HepG2 (cell line): ENCODE measurements at regions not wholly inside any gene's neighbourhood (a gene's known extent, or its start where the extent isn't known, plus 50 kb on each side); places are given as distances from the start of the nearest gene placed in this dataset.

Experiments
- ATAC-seq: fragments of 200-7000 bp; cut with Tn5 transposase; 3 replicates; pipeline ENCODE4 v1.9.1; 2020; ENCODE audit warnings: mild to moderate bottlenecking, moderate library complexity
- BruUV-seq: library from RNA; stranded (reverse); fragments of 400-500 nt; replicated peaks from 2 replicates; lab custom pipeline; 2021; lab: Mats Ljungman, UMichigan
- CTCF ChIA-PET: fragments of 300-600 bp; formaldehyde crosslinking; extraction: SDS; loops from one replicate; lab custom pipeline; 2021; ENCODE audit warnings: low total read pairs, inconsistent platforms, low intra/inter-chr PET ratio; lab: Yijun Ruan, JAX
- POLR2A ChIA-PET: fragments of 350-600 bp; sonication (Branson Sonifier 250); formaldehyde crosslinking; loops from one replicate; lab custom pipeline; 2020; ENCODE audit warnings: antibody characterized with exemption, inconsistent platforms; lab: Yijun Ruan, JAX
- DNase-seq: peaks from one replicate; pipeline ENCODE4 v3.0.0-alpha.2; 2015; ENCODE audit warnings: low spot score
- FAIRE-seq: peaks from 3 replicates; lab custom pipeline; 2011; peaks lifted over from hg19 to GRCh38; lab: Jason Lieb, UNC
- H2AFZ ChIP-seq: one replicate; pipeline ENCODE4 v1.6.1; 2011; ENCODE audit warnings: low read length, inconsistent platforms
- H3K27ac ChIP-seq: fragments of 300-600 bp; 3 replicates; pipeline ENCODE4 v1.8.0; 2011; ENCODE audit warnings: mixed run types, mild to moderate bottlenecking, mixed read lengths, low read length, inconsistent platforms; ENCODE audit not compliant: insufficient read depth; ENCODE audit errors: extremely low read length
- H3K27me3 ChIP-seq, 2 experiments: fragments of 200-600 bp in 1 of 2; 2 replicates in 1 of 2; 3 replicates in 1 of 2; pipeline versions ENCODE4 v1.6.0 to v1.8.0; 2011; ENCODE audit warnings: low read length in 2 of 2, mild to moderate bottlenecking in 2 of 2, moderate library complexity in 2 of 2, inconsistent platforms in 1 of 2; ENCODE audit not compliant: insufficient read depth in 2 of 2, control insufficient read depth in 1 of 2
- H3K36me3 ChIP-seq, 2 experiments: fragments of 200-600 bp in 1 of 2; replicated peaks in 1 of 2; 2 replicates in 1 of 2; 3 replicates in 1 of 2; pipeline versions ENCODE4 v1.5.1 to v1.8.0; 2011; ENCODE audit warnings: low read length in 2 of 2, inconsistent platforms in 1 of 2; ENCODE audit not compliant: insufficient read depth in 2 of 2, control insufficient read depth in 1 of 2
- H3K4me1 ChIP-seq: 2 replicates; pipeline ENCODE4 v1.5.1; 2012; ENCODE audit warnings: low read length, inconsistent platforms; ENCODE audit not compliant: insufficient read depth
- H3K4me2 ChIP-seq: 2 replicates; pipeline ENCODE4 v1.6.0; 2011; ENCODE audit warnings: low read depth, low read length, inconsistent platforms
- H3K4me3 ChIP-seq, 3 experiments: fragments of 200-600 bp in 1 of 3; sonication (generic), shearing (Covaris generic) in 1 of 3; replicated peaks in 1 of 3; 2 replicates each; pipeline ENCODE4 v1.5.1; 2011 to 2016; ENCODE audit warnings: low read length in 3 of 3, inconsistent platforms in 2 of 3, low read depth in 2 of 3, mild to moderate bottlenecking in 2 of 3, control low read depth in 1 of 3, mixed read lengths in 1 of 3; ENCODE audit not compliant: insufficient read depth in 1 of 3
- H3K79me2 ChIP-seq: one replicate; pipeline ENCODE4 v1.6.1; 2011; ENCODE audit warnings: low read length, inconsistent platforms; ENCODE audit not compliant: insufficient read depth
- H3K9ac ChIP-seq: 2 replicates; pipeline ENCODE4 v1.6.0; 2011; ENCODE audit warnings: mild to moderate bottlenecking, low read depth, low read length, inconsistent platforms; ENCODE audit not compliant: insufficient read depth
- H3K9me3 ChIP-seq: 2 replicates; pipeline ENCODE4 v1.5.1; 2012; ENCODE audit warnings: mild to moderate bottlenecking, low read length
- H4K20me1 ChIP-seq: 2 replicates; pipeline ENCODE4 v1.6.0; 2011; ENCODE audit warnings: inconsistent platforms, mild to moderate bottlenecking, low read length, moderate library complexity; ENCODE audit not compliant: insufficient read depth
- PCBP1 ChIP-seq: fragments of 200-400 bp; formaldehyde crosslinking; IDR thresholded peaks from 2 replicates; pipeline ENCODE4 v1.6.1; 2017; ENCODE audit warnings: mild to moderate bottlenecking, low read depth, low read length, borderline replicate concordance
- RAD51 ChIP-seq: fragments of 450-650 bp; IDR thresholded peaks from 2 replicates; pipeline ENCODE4 v1.6.1; 2016; ENCODE audit warnings: borderline replicate concordance
- ZFYVE20 ChIP-seq: sonication (generic); formaldehyde crosslinking; IDR thresholded peaks from 2 replicates; pipeline ENCODE4 v1.8.0; 2023; ENCODE audit warnings: low read depth, mild to moderate bottlenecking, moderate library complexity, missing genetic modification reagents, borderline replicate concordance
- ZNF264 ChIP-seq: sonication (generic); formaldehyde crosslinking; IDR thresholded peaks from 2 replicates; pipeline ENCODE4 v1.4.0; 2020; ENCODE audit warnings: missing genetic modification reagents
- ZNF543 ChIP-seq: sonication (generic); formaldehyde crosslinking; IDR thresholded peaks from 2 replicates; pipeline ENCODE4 v1.4.0; 2020; ENCODE audit warnings: mild to moderate bottlenecking, missing genetic modification reagents
- ZNF782 ChIP-seq: sonication (generic); formaldehyde crosslinking; IDR thresholded peaks from 2 replicates; pipeline ENCODE4 v1.4.0; 2020; ENCODE audit warnings: missing genetic modification reagents, mild to moderate bottlenecking, borderline replicate concordance
- WGBS: methylation state at CpG from one replicate; pipeline ENCODE4 v1.1.6; 2017; ENCODE audit warnings: low lambda C conversion rate; 5-methylcytosine and 5-hydroxymethylcytosine counted together
- in situ Hi-C: cut with HindIII; loops from 2 replicates; pipeline ENCODE4 v1.10.0; 2017; ENCODE audit warnings: low pct_unique_long_range_greater_than_20kb; ENCODE audit not compliant: extremely low pct_ligation_motif_present
- intact Hi-C: fragments of 100-400 bp; cut with micrococcal nuclease; formaldehyde crosslinking; loops from one replicate; pipeline ENCODE4 v1.10.0; 2022; ENCODE audit not compliant: unreplicated experiment
- TF ChIP-seq, protein P1 (sequence below), 2 experiments: sonication (generic) in 1 of 2; formaldehyde crosslinking in 1 of 2; IDR thresholded peaks; 2 replicates each; pipeline versions ENCODE4 v1.6.1 to v1.9.0; 2014 to 2022; ENCODE audit warnings: antibody characterized with exemption in 1 of 2, borderline replicate concordance in 1 of 2, inconsistent platforms in 1 of 2, low read depth in 1 of 2, missing genetic modification reagents in 1 of 2
- TF ChIP-seq, protein P2 (sequence below): sonication (generic); formaldehyde crosslinking; conservative IDR thresholded peaks from 2 replicates; pipeline ENCODE4 v1.4.0; 2020; ENCODE audit warnings: missing genetic modification reagents

DNA sequence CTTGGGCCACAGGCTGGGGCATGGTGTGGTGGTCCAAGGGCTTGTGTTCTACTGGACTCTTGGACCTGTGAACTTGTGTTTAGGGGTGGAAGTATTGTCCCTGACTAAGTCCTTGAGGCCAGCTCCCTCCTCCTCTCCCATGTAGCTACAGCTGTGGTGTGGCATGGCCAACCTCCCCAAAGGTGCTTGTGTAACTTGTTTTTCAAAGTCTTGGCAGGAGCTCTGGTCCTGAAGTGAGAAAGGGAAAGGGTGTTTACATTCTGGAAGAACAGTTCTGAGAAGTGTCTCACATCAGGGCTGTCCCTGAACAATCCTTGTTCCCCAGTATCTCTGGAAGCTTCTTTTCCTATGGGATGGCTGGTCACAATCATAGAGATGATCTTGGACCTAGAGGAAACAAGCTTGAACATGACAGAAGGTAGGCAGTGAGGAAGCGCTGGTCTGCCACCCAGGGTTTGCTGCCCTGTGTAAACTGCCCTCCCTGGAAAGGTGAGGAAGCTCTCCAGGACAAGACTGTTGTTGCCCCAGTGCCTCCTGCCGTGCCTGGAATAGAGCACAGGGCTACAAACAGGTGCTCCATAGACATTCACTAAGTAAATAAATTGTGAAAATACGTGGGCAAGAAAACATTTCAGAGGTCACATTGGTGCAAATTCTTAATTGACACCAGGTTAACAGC, 64.6 kb upstream of the KLF9 start:
- H3K4me2 ChIP-seq, result peak overlapping the region; percentile 72; the same call in 1 of the 2 replicates
- intact Hi-C loops, result no loop called here
- CTCF ChIA-PET, result no interaction called here
- H3K27me3 ChIP-seq, result peaks cover 0 to 26% of the 10 kb centered on the region in 2 experiments; a peak in 1 of 5 replicates
- BruUV-seq, result no TSS peak
- H3K36me3 ChIP-seq, result no peaks in the 10 kb centered on the region
- no peak overlapping the region for H3K27ac ChIP-seq
- no peaks in the 10 kb centered on the region for H3K79me2 ChIP-seq
- no peak overlapping the region for H3K4me3 ChIP-seq
- no peak for FAIRE-seq
- no peak overlapping the region for H2AFZ ChIP-seq
- POLR2A ChIA-PET, result interaction anchor here (2.1 to 5.8 kb wide), 2 partner anchors 9 to 59 kb away, joined by 11 to 40 read pairs; no protein-coding TSS in a partner anchor
- DNase-seq, result no peak
- 8% methylated on average over 2 of the region's 3 CpGs for WGBS
- H4K20me1 ChIP-seq, result no peaks in the 10 kb centered on the region
- in situ Hi-C loops, result no loop called here
- ATAC-seq, result peak; percentile 18; the same call in 1 of the 3 replicates
- TF ChIP-seq ZNF782 (CRISPR knock-in tag) (no peak), ZFYVE20 (CRISPR knock-in tag) (no peak), ZNF264 (CRISPR knock-in tag) (no peak), RAD51 (no peak), ZNF543 (no peak), PCBP1 (no peak)
- TF ChIP-seq, protein P1, sequence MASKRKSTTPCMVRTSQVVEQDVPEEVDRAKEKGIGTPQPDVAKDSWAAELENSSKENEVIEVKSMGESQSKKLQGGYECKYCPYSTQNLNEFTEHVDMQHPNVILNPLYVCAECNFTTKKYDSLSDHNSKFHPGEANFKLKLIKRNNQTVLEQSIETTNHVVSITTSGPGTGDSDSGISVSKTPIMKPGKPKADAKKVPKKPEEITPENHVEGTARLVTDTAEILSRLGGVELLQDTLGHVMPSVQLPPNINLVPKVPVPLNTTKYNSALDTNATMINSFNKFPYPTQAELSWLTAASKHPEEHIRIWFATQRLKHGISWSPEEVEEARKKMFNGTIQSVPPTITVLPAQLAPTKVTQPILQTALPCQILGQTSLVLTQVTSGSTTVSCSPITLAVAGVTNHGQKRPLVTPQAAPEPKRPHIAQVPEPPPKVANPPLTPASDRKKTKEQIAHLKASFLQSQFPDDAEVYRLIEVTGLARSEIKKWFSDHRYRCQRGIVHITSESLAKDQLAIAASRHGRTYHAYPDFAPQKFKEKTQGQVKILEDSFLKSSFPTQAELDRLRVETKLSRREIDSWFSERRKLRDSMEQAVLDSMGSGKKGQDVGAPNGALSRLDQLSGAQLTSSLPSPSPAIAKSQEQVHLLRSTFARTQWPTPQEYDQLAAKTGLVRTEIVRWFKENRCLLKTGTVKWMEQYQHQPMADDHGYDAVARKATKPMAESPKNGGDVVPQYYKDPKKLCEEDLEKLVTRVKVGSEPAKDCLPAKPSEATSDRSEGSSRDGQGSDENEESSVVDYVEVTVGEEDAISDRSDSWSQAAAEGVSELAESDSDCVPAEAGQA (IDR thresholded peaks at IDR 0.05; ENCODE audit: low read depth), result no peak
- TF ChIP-seq, protein P1 (CRISPR knock-in tag; IDR thresholded peaks at IDR 0.05; ENCODE audit: borderline replicate concordance), result no peak
- TF ChIP-seq, protein P2, sequence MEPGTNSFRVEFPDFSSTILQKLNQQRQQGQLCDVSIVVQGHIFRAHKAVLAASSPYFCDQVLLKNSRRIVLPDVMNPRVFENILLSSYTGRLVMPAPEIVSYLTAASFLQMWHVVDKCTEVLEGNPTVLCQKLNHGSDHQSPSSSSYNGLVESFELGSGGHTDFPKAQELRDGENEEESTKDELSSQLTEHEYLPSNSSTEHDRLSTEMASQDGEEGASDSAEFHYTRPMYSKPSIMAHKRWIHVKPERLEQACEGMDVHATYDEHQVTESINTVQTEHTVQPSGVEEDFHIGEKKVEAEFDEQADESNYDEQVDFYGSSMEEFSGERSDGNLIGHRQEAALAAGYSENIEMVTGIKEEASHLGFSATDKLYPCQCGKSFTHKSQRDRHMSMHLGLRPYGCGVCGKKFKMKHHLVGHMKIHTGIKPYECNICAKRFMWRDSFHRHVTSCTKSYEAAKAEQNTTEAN (CRISPR knock-in tag), result 0 out of 2 replicates have a peak, but pooled peaks have one; percentile 48
- no peak overlapping the region for H3K9ac ChIP-seq
- H3K9me3 ChIP-seq, result no peaks in the 10 kb centered on the region
- H3K4me1 ChIP-seq, result peaks cover 40% of the 10 kb centered on the region
